ENCODE measurements at regions not wholly inside any gene's neighbourhood (a gene's known extent, or its start where the extent isn't known, plus 50 kb on each side); places are given as distances from the start of the nearest gene placed in this dataset.

- TF ChIP-seq CTCF (IDR thresholded peaks at IDR 0.05) (no peak), POLR2A (IDR thresholded peaks at IDR 0.05) (no peak)
These were observed 152.8 kb upstream of the NTM start for GRCh38 chr11:131217313-131218310.
